SHP77 (cell line): ENCODE measurements at regions not wholly inside any gene's neighbourhood (a gene's known extent, or its start where the extent isn't known, plus 50 kb on each side); places are given as distances from the start of the nearest gene placed in this dataset.

Experiments
- DNase-seq, 2 experiments: peaks; one replicate each; lab custom pipeline; 2025; lab: John Stamatoyannopoulos, UW

DNA sequence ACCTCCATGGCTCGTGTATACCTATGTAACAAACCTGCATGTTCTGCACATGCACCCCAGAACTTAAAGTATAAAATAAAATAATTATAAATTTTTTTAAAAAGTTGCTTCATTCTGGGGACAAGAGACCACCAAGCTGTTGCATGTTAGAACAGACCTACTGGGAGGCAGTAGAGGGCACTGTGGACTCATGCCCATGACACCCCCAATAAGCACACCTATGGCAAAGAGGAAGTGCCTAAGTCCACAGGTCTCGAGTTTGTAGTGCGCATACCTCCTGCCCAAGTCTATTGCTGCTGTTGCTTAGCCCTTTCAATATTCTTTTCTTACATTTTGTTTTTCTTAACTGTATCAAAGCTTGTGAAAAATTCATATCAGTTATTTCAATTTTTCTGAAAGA is 267.9 kb upstream of the THBS1 start:
- DNase-seq = no peak

GRCh38 chr15:39313467-39313866 is 267.4 kb upstream of the THBS1 start:
- DNase-seq = no peak

GRCh38 chr15:39313881-39314280 is 267.0 kb upstream of the THBS1 start:
- no peak for DNase-seq

- DNase-seq = no peak
These were observed 265.6 kb upstream of the THBS1 start for GRCh38 chr15:39315206-39315850.

- no peak for DNase-seq
These were observed 263.7 kb upstream of the THBS1 start for GRCh38 chr15:39317225-39317624.

- no peak for DNase-seq
These were observed 262.6 kb upstream of the THBS1 start for GRCh38 chr15:39318231-39318630.

DNA sequence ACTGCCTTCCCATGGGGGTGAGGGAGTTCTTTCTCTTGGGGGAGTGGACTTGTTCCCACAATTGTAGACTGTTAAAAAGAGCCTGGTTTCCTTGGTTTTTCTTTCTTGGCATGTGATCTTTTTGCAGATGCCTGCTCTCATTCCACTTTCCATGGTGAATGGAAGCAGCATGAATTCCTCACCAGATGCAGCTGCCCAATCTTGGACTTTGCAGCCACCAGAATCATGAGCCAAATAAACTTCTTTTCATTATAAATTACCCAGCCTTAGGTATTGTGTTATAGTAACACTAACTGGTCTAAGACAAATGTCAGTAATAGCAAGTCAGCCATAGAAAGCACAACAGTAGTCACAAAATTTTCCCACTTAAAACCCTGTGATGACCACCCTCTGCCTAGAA is 260.5 kb upstream of the THBS1 start:
- no peak for DNase-seq

DNA sequence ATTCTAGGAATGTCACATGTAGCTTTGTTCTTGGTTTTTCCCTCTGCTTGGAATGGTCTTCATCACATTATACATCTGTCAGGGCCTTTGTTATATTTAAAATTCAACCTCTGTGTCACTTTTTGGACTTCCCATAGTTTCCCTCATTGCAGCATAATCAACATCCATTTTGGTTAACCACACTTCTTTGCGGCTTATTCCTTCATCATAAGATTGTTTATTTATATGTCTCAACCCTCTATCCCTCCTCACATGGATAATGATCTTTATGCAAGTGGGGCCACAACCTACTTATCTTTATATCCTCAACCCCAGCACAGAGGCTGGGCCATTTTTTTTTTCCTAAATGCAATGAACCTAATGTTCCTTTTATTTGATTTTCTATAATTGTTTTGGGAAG is 260.0 kb upstream of the THBS1 start:
- DNase-seq = no peak

- DNase-seq = no peak
These were observed 258.9 kb upstream of the THBS1 start for GRCh38 chr15:39321977-39322376.

GRCh38 chr15:39323157-39323556 is 257.7 kb upstream of the THBS1 start:
- no peak for DNase-seq

- DNase-seq = no peak
These were observed 257.2 kb upstream of the THBS1 start for GRCh38 chr15:39323706-39324105.

DNA sequence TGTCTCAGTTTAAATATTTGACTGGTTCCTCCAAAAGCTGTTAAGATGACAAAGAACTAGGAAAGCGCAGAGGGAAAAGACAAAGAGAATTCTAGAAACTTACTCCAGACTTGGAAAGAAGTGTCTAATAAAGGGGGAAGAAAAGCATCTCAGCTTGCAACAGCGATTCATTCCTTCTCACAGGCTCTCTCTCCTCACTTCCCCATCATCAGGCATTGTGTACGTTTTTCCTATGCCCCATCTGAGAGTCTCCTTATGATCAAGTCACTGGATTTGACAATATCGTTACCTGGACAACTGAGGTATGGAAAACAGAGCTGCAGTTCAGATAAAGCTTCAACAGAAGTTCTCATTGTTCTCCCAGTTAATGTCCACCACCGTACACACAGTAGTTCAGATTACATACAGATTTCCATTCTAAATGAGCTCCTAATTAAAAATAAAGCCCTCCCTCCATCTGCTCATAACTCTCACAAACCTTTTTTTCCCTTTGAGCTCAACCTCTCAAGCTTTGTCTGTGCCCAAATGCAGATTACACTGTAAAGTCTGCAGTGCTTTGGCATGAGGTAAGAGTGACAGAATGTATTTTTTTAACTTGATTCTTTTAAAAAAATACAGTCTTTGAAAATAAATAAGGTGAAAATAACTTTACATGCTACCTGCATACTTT is 254.4 kb upstream of the THBS1 start:
- no peak for DNase-seq

- no peak for DNase-seq
These were observed 253.7 kb upstream of the THBS1 start for GRCh38 chr15:39327005-39327730.

GRCh38 chr15:39330061-39330460 is 250.8 kb upstream of the THBS1 start:
- DNase-seq = no peak

GRCh38 chr15:39331584-39331983 is 249.3 kb upstream of the THBS1 start:
- DNase-seq = no peak

DNA sequence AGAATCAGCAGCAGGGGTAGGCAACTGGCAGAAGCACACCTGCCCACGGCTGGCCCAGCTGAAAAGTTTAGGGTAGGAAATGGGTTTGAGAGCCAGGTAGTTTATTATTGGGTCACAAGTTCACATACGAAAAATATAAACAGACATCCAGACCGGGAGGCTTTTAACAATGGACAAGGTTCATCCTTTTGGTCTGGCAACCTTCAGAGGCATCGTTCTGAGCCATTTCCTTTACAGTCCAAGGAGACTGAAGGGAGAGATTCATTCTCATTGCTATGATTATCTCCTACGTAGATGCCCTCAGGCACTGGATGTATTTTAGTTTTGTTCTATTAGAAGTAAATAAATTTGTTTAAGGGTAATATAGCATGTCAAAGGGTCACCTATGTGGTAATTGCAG is 248.0 kb upstream of the THBS1 start:
- DNase-seq = no peak

- DNase-seq = no peak
These were observed 247.5 kb upstream of the THBS1 start for GRCh38 chr15:39333393-39333792.

- no peak for DNase-seq
These were observed 247.0 kb upstream of the THBS1 start for GRCh38 chr15:39333896-39334295.

- DNase-seq = no peak
These were observed 244.0 kb upstream of the THBS1 start for GRCh38 chr15:39336926-39337325.

GRCh38 chr15:39338251-39338650 is 242.6 kb upstream of the THBS1 start:
- no peak for DNase-seq

DNA sequence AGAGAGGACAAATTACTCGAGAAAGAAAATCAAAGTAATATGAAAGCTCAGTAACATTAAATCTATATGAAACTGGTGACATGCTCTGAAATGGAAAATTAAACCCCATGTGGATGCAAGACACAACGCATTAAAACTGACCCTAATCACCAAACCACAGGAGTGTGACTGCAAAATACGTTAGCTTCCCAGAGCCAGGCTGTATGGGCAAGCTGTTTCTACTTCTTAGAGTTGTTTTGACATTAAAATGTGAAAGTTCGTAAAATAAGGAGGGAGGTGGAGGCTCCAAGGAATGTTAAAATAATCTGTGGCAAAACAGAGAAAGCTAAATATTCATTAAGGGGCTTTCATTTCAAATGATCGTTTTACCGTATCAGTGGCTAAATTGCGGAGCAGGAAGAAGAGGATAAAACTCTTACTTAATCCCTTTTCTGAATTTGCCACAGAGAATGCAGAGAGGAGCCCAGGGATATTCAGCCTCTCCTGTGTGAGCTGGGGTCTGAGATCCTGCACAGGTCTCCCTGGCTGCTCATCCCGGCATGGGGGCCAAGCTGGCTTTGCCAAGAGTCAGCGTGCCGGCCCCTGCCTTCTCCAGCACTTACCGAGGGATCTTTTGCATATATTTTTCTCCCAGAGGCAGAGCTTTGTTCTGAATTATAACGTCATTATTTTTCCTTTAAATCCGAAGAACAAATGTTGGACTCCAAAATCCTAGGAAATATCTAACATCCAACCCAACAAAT is 239.8 kb upstream of the THBS1 start:
- no peak for DNase-seq

- DNase-seq = no peak
These were observed 236.2 kb upstream of the THBS1 start for GRCh38 chr15:39344662-39345141.

GRCh38 chr15:39345176-39345575 is 235.7 kb upstream of the THBS1 start:
- DNase-seq = no peak
